ENCODE measurements at regions not wholly inside any gene's neighbourhood (a gene's known extent, or its start where the extent isn't known, plus 50 kb on each side); places are given as distances from the start of the nearest gene placed in this dataset.

GRCh38 chr12:111194703-111195051 lies 174.2 kb downstream of the PHETA1 start:
- no peak for DNase-seq

- no peak for DNase-seq
Measured at GRCh38 chr12:111193977-111194702, 174.8 kb downstream of the PHETA1 start.

DNA sequence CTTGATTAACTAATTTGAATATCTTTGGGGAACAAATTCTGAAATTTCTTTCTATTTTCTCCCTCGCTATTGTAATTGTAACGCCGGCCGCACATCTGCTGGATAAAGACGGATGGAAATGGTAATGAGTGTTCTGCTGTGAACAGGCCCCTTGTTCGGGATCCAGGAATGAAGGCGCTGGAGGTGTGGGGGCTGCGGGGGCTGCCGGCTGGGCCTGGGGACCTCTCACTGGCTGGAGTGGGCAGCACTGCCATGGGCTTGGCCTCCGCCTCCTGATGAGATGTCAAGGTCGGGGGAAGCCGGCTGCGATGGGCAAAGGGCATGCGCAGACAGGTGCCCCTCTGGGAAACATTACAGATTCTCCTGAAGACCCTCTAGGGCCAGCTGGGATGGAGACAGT lies 175.4 kb downstream of the PHETA1 start:
- no peak for DNase-seq

DNA sequence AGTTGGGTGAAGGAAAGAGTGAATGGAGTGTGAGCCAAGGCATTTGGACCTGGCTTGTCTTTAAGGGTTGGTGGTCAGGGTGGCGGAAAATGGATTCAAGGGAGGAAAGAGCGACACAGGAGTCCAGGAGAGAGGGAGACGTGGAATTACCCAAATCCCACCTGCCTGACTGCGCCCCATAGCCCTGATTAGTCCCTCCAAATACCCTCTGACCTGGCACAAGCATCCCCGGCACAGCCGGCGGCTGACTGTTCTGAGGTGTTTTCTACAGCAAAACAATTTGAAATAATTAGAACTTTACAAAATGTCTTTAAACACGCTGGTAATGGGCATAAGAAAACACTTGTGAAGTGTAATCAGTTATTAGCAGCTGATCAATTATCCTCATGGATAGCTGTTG lies 175.8 kb downstream of the PHETA1 start:
- DNase-seq = no peak

DNA sequence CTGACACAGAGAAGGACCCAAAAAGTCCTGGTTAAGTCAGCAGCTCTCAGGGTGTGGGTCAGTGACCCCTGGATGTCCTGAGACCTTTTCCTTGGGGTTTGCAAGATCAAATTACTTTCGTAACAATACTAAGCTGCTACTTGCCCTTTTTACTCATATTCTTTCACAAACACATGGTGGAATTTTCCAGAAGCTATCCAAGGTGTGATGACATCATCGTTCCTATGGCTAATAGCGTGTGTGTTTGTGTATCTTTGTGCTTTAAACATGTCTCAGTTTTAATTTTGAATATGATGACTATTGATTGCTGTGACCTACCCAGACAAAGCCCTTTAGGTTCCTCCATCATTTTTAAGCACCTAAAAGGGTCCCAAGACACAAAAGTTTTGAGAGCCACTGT lies 176.2 kb downstream of the PHETA1 start:
- DNase-seq = no peak

GRCh38 chr12:111190741-111191526 lies 178.0 kb downstream of the PHETA1 start:
- DNase-seq = no peak

- no peak for DNase-seq
Measured at GRCh38 chr12:111189792-111190191, 179.1 kb downstream of the PHETA1 start.

GRCh38 chr12:111188436-111188835 lies 180.5 kb downstream of the PHETA1 start:
- DNase-seq = no peak

GRCh38 chr12:111186347-111186746 lies 182.5 kb downstream of the PHETA1 start:
- no peak for DNase-seq

DNA sequence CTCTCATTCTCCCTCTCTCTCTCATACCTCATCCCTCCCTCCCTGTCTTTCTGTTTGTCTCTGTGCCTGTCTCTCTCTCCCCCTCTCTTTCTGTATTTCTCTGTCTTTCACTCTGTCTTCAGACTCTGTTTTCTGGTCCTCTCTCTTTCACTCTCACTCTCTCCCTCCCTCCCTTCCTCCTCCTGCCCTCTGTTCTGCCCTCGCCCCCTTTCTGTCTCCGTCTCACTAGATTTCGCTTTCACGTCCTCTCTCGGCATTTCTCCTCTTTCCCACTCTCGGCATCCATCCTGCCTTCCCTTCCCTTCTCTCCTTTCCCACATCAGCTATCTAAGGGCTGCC lies 183.0 kb downstream of the PHETA1 start:
- no peak for DNase-seq

GRCh38 chr12:111185206-111185888 lies 183.5 kb downstream of the PHETA1 start:
- no peak for DNase-seq

- no peak for DNase-seq
Measured at GRCh38 chr12:111184161-111184560, 184.7 kb downstream of the PHETA1 start.

- DNase-seq = no peak
Measured at GRCh38 chr12:111183094-111183493, 185.8 kb downstream of the PHETA1 start.

GRCh38 chr12:111182382-111182781 lies 186.5 kb downstream of the PHETA1 start:
- no peak for DNase-seq

DNA sequence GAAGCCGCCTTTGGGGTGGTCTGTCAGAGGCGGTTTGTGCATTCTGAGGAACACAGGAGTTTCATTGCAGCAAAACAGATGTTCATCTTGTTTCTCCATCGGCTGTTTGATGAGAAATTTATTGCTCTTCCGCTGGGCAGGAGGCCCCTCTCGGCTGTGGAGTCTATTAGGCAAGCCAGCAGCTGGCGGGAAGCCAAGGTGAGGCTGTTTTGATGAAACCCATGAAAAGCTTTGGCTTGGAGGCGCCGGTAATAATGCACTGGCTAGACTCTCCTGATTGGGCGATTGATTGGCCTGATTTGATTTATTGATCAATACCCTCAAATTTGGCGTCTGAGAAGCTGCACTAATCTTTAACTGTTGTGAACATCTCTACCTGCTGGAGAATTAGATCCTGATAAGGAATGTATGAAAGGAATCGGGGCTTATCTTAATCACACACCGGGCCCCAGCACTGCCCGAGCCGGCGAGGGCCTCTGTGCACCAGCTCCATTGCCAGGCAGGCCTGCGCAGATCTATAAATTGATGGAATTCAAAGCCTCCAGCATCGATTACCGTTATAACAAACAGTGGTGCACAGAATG lies 187.7 kb downstream of the PHETA1 start:
- no peak for DNase-seq

GRCh38 chr12:111180426-111181142 lies 188.3 kb downstream of the PHETA1 start:
- DNase-seq = no peak

GRCh38 chr12:111178181-111179081 lies 190.5 kb downstream of the PHETA1 start:
- DNase-seq = no peak

DNA sequence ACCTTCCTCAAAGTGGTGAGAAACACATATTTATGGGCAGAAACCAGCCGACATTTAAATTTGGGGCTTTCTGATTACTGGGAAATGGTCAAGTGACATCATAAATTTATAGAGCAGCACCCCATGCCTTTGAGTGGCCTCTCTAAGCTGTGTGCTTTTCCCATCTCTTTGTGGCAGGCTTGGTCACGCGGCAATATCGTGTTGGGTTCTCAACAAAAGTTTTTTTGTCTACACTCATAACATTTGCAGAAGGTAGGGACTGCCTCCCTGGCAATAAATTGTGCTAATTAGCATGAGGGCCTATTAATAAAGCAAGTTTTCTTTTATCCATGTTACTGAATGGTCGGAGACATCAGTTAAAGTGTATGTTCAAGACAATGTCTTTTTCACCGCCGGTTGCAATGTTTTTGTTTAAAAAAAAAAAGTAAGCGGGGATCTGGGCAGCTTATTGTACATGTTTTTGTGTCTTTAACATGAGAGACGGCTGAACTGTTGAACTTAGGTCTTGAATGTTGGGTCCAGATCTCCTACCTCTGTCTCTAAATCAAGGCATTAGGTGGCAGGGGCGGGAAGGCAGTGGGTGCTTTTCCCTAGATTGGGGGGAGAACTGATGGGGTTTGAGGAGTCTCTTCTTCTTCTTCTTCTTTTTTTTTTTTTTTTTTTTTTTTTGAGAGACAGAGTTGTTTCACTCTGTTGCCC lies 193.3 kb downstream of the PHETA1 start:
- DNase-seq = no peak

- DNase-seq = no peak
Measured at GRCh38 chr12:111174961-111175345, 193.9 kb downstream of the PHETA1 start.

GRCh38 chr12:111174251-111174960 lies 194.5 kb downstream of the PHETA1 start:
- no peak for DNase-seq

GRCh38 chr12:111173836-111174235 lies 195.1 kb downstream of the PHETA1 start:
- no peak for DNase-seq

Data from activated CD4-positive, alpha-beta T cell treated with anti-CD3 and anti-CD28 coated beads, Interleukin-2, amount 50 U/mL, for 1 hour (primary cell).